ENCODE measurements at regions not wholly inside any gene's neighbourhood (a gene's known extent, or its start where the extent isn't known, plus 50 kb on each side); places are given as distances from the start of the nearest gene placed in this dataset.
"Not testable (repeated sequence)": the region's sequence is repeated elsewhere in the genome, so short reads cannot be mapped to it uniquely, and the experiment has no call there.

DNA sequence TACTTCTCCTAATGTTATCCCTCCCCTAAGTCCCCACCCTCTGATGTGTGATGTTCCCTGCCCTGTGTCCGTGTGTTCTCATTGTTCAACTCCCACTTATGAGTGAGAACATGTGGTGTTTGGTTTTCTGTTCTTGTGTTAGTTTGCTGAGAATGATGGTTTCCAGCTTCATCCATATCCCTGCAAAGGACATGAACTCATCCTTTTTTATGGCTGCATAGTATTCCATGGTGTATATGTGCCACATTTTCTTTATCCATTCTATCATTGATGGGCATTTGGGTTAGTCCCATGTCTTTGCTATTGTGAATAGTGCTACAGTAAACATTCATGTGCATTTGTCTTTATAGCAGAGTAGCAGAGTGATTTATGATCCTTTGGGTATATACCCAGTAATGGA lies 613.8 kb upstream of the KIF2B start:
- TF ChIP-seq, protein P1, sequence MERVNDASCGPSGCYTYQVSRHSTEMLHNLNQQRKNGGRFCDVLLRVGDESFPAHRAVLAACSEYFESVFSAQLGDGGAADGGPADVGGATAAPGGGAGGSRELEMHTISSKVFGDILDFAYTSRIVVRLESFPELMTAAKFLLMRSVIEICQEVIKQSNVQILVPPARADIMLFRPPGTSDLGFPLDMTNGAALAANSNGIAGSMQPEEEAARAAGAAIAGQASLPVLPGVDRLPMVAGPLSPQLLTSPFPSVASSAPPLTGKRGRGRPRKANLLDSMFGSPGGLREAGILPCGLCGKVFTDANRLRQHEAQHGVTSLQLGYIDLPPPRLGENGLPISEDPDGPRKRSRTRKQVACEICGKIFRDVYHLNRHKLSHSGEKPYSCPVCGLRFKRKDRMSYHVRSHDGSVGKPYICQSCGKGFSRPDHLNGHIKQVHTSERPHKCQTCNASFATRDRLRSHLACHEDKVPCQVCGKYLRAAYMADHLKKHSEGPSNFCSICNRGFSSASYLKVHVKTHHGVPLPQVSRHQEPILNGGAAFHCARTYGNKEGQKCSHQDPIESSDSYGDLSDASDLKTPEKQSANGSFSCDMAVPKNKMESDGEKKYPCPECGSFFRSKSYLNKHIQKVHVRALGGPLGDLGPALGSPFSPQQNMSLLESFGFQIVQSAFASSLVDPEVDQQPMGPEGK (CRISPR knock-in tag; IDR thresholded peaks at IDR 0.05; ENCODE audit: borderline replicate concordance) = not testable (repeated sequence)
- TF ChIP-seq TOX (CRISPR knock-in tag; IDR thresholded peaks at IDR 0.05; ENCODE audit: borderline replicate concordance); RARB (CRISPR knock-in tag; IDR thresholded peaks at IDR 0.05): not testable (repeated sequence)
- TF ChIP-seq, protein P2, sequence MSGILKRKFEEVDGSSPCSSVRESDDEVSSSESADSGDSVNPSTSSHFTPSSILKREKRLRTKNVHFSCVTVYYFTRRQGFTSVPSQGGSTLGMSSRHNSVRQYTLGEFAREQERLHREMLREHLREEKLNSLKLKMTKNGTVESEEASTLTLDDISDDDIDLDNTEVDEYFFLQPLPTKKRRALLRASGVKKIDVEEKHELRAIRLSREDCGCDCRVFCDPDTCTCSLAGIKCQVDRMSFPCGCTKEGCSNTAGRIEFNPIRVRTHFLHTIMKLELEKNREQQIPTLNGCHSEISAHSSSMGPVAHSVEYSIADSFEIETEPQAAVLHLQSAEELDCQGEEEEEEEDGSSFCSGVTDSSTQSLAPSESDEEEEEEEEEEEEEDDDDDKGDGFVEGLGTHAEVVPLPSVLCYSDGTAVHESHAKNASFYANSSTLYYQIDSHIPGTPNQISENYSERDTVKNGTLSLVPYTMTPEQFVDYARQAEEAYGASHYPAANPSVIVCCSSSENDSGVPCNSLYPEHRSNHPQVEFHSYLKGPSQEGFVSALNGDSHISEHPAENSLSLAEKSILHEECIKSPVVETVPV (CRISPR knock-in tag; IDR thresholded peaks at IDR 0.05) = not testable (repeated sequence)
- TF ChIP-seq, protein P3, sequence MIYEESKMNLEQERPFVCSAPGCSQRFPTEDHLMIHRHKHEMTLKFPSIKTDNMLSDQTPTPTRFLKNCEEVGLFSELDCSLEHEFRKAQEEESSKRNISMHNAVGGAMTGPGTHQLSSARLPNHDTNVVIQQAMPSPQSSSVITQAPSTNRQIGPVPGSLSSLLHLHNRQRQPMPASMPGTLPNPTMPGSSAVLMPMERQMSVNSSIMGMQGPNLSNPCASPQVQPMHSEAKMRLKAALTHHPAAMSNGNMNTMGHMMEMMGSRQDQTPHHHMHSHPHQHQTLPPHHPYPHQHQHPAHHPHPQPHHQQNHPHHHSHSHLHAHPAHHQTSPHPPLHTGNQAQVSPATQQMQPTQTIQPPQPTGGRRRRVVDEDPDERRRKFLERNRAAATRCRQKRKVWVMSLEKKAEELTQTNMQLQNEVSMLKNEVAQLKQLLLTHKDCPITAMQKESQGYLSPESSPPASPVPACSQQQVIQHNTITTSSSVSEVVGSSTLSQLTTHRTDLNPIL (CRISPR knock-in tag; IDR thresholded peaks at IDR 0.05; ENCODE audit: low read depth) = not testable (repeated sequence)

Measured in SK-N-SH treated with all-trans-retinoic acid at 6 μM for 48 hours (cell line).